ENCODE measurements at regions not wholly inside any gene's neighbourhood (a gene's known extent, or its start where the extent isn't known, plus 50 kb on each side); places are given as distances from the start of the nearest gene placed in this dataset.
"Not testable (repeated sequence)": the region's sequence is repeated elsewhere in the genome, so short reads cannot be mapped to it uniquely, and the experiment has no call there.

GRCh38 chr2:132287910-132288309 lies 126.2 kb upstream of the ANKRD30BL start:
- TF ChIP-seq CTCF, POLR2A (IDR thresholded peaks at IDR 0.05): not testable (repeated sequence)

Measured in right lobe of liver (tissue), 4 donors.